Neural cell (in vitro differentiated cells): ENCODE measurements at regions not wholly inside any gene's neighbourhood (a gene's known extent, or its start where the extent isn't known, plus 50 kb on each side); places are given as distances from the start of the nearest gene placed in this dataset.

Source experiments
- H2AFZ ChIP-seq: fragments of 200-600, 300-800 bp; sonication (generic), shearing (Covaris generic); 2 replicates; pipeline ENCODE4 v1.6.0; 2014; ENCODE audit warnings: low read depth, mild to moderate bottlenecking, antibody characterized with exemption, low read length, moderate library complexity
- H3F3A ChIP-seq: fragments of 200-600 bp; shearing (Covaris generic); 2 replicates; pipeline ENCODE4 v1.6.1; 2016; ENCODE audit warnings: mild to moderate bottlenecking, moderate library complexity, mixed read lengths, antibody characterized with exemption, low read length; ENCODE audit not compliant: insufficient read depth, poor library complexity, severe bottlenecking
- H3K27ac ChIP-seq: fragments of 200-600, 300-800 bp; sonication (generic), shearing (Covaris generic); 2 replicates; pipeline ENCODE4 v1.5.1; 2014; ENCODE audit warnings: mild to moderate bottlenecking, low read length, moderate library complexity
- H3K27me3 ChIP-seq: fragments of 300-800, 200-600 bp; sonication (generic), shearing (Covaris generic); 2 replicates; pipeline ENCODE4 v1.6.0; 2014; ENCODE audit warnings: mild to moderate bottlenecking, low read depth, low read length, moderate library complexity; ENCODE audit not compliant: insufficient read depth
- H3K36me3 ChIP-seq: fragments of 300-800, 200-600 bp; sonication (generic), shearing (Covaris generic); 2 replicates; pipeline ENCODE4 v1.5.1; 2014; ENCODE audit warnings: mild to moderate bottlenecking, antibody characterized with exemption, low read length, moderate library complexity; ENCODE audit not compliant: insufficient read depth
- H3K4me2 ChIP-seq: fragments of 300-800, 200-600 bp; sonication (generic), shearing (Covaris generic); 2 replicates; pipeline ENCODE4 v1.6.0; 2014; ENCODE audit warnings: mild to moderate bottlenecking, low read length
- H3K4me3 ChIP-seq: fragments of 300-800, 200-600 bp; sonication (generic), shearing (Covaris generic); 2 replicates; pipeline ENCODE4 v1.5.1; 2014; ENCODE audit warnings: mild to moderate bottlenecking, low read length, moderate library complexity
- H3K79me2 ChIP-seq: fragments of 200-600 bp; shearing (Covaris generic); replicated peaks from 2 replicates; pipeline ENCODE4 v1.6.0; 2014; ENCODE audit warnings: mild to moderate bottlenecking, low read length, moderate library complexity; ENCODE audit not compliant: insufficient read depth
- H3K9ac ChIP-seq: fragments of 300-800, 200-600 bp; sonication (generic), shearing (Covaris generic); 2 replicates; pipeline ENCODE4 v1.6.1; 2016; ENCODE audit warnings: mild to moderate bottlenecking, low read length, mixed read lengths
- H3K9me2 ChIP-seq: fragments of 200-600 bp; shearing (Covaris generic); 2 replicates; pipeline ENCODE4 v1.6.1; 2016; ENCODE audit warnings: mild to moderate bottlenecking, low read length, mixed read lengths; ENCODE audit not compliant: insufficient read depth
- H3K9me3 ChIP-seq: fragments of 200-600, 300-800 bp; sonication (generic), shearing (Covaris generic); 2 replicates; pipeline ENCODE4 v1.6.1; 2016; ENCODE audit warnings: mild to moderate bottlenecking, mixed run types, low read length, moderate library complexity, mixed read lengths
- H4K20me1 ChIP-seq: fragments of 200-600 bp; shearing (Covaris generic); 2 replicates; pipeline ENCODE4 v1.6.1; 2016; ENCODE audit warnings: mild to moderate bottlenecking, mixed run types; ENCODE audit not compliant: insufficient read depth
- CTCF ChIP-seq: fragments of 450-650 bp; IDR thresholded peaks from 2 replicates; pipeline ENCODE4 v1.5.1; 2014; ENCODE audit warnings: antibody characterized with exemption, mild to moderate bottlenecking, moderate library complexity; ENCODE audit not compliant: poor library complexity, severe bottlenecking
- EP300 ChIP-seq: fragments of 450-650 bp; conservative IDR thresholded peaks from 2 replicates; pipeline ENCODE4 v1.6.1; 2014; ENCODE audit warnings: antibody characterized with exemption, mild to moderate bottlenecking, moderate library complexity; ENCODE audit not compliant: poor library complexity, severe bottlenecking
- EZH2 ChIP-seq: fragments of 200-600, 300-800 bp; shearing (Covaris generic), sonication (generic); IDR thresholded peaks from 2 replicates; pipeline ENCODE4 v1.6.1; 2014; ENCODE audit warnings: antibody characterized with exemption, low read length, borderline replicate concordance, mild to moderate bottlenecking; ENCODE audit not compliant: insufficient read depth, poor library complexity, severe bottlenecking
- MXI1 ChIP-seq: fragments of 450-650 bp; conservative IDR thresholded peaks from 2 replicates; pipeline ENCODE4 v1.6.1; 2014; ENCODE audit warnings: antibody characterized with exemption, mild to moderate bottlenecking; ENCODE audit not compliant: poor library complexity, severe bottlenecking
- POLR2AphosphoS5 ChIP-seq: IDR thresholded peaks from 2 replicates; pipeline ENCODE4 v1.6.1; 2012
- RAD21 ChIP-seq: fragments of 450-650 bp; conservative IDR thresholded peaks from 2 replicates; pipeline ENCODE4 v1.6.1; 2014; ENCODE audit warnings: antibody characterized with exemption, mild to moderate bottlenecking, moderate library complexity
- REST ChIP-seq: IDR thresholded peaks from 2 replicates; pipeline ENCODE4 v1.6.1; 2012; ENCODE audit warnings: borderline replicate concordance
- SMC3 ChIP-seq: fragments of 450-650 bp; conservative IDR thresholded peaks from 2 replicates; pipeline ENCODE4 v1.6.1; 2014; ENCODE audit warnings: antibody characterized with exemption, mild to moderate bottlenecking, moderate library complexity; ENCODE audit not compliant: poor library complexity
- TAF1 ChIP-seq: IDR thresholded peaks from 2 replicates; pipeline ENCODE4 v1.6.1; 2012; ENCODE audit warnings: low read depth

DNA sequence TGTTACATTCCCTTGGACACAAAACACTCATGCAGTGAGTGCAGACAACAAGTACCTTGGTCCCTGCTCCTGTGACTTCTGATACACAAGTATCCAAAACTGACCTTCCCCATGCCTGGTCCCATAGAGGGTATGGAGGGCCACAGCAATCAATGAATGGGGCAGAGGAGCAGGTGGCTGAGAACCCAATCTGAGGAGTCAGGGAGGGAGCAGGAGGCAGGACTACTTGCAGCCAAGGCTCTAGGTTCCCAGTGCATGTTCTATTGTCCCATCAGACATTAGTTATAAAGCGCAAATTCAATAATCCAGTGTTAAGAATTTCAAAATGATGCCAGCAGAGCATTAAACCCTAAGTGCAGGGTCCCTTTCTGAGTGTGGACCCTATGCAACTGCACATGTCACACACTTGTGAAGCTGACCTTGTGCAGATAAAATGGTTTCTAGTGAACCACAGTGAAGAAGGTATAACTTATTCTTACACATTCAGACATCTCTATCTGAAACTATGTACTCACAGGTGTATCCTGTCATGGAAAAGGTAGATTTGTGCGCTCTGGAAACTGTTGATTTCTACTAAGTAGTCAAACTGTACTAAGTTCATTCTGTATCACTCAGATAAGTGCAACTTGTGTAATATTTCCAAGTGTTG is 107.3 kb upstream of the ABI3BP start (continued):
- TF ChIP-seq POLR2AphosphoS5, result no peak
- TF ChIP-seq TAF1, result no peak
- no peak for TF ChIP-seq EZH2

GRCh38 chr3:101099791-101100190 is 106.6 kb upstream of the ABI3BP start:
- no peaks in the 10 kb centered on the region for H3K36me3 ChIP-seq
- no peak overlapping the region for H3K4me2 ChIP-seq
- TF ChIP-seq TAF1, result no peak
- TF ChIP-seq MXI1, result no peak
- TF ChIP-seq CTCF, result no peak
- TF ChIP-seq POLR2AphosphoS5, result no peak
- no peak overlapping the region for H3K27ac ChIP-seq
- no peaks in the 10 kb centered on the region for H3K9me3 ChIP-seq
- H3K4me3 ChIP-seq, result no peak overlapping the region
- no peaks in the 10 kb centered on the region for H4K20me1 ChIP-seq
- H3K27me3 ChIP-seq, result no peaks in the 10 kb centered on the region
- no peaks in the 10 kb centered on the region for H3F3A ChIP-seq
- no peaks in the 10 kb centered on the region for H3K79me2 ChIP-seq
- no peak overlapping the region for H3K9ac ChIP-seq
- no peak overlapping the region for H2AFZ ChIP-seq
- H3K9me2 ChIP-seq, result no peaks in the 10 kb centered on the region

DNA sequence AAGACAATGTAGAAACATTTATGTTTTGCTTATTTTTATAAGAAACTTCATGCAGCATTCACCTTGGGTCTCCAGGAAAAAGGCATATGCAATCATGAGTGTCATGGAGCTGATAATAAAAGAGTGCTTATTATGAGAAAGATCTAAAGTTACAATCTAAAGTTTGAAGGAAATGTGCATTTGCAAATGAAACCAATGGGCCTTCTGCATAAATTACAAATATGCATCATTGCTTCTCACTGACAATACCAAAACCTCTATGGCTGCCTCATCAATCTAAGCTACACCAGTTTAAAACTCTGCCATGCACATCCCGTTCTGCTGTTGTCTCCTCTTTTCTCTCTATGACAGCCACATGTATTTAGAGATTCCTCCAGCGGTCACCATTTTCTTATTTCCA is 103.2 kb upstream of the ABI3BP start:
- Histone ChIP-seq H3K79me2 (no peaks in the 10 kb centered on the region), H3K36me3 (no peaks in the 10 kb centered on the region), H4K20me1 (no peaks in the 10 kb centered on the region), H3K27ac (no peak overlapping the region), H3F3A (no peaks in the 10 kb centered on the region), H3K27me3 (no peaks in the 10 kb centered on the region), H3K4me2 (no peak overlapping the region), H3K9me3 (no peaks in the 10 kb centered on the region), H3K9me2 (no peaks in the 10 kb centered on the region), H3K9ac (no peak overlapping the region), H2AFZ (no peak overlapping the region), H3K4me3 (no peak overlapping the region)
- TF ChIP-seq POLR2AphosphoS5 (no peak), MXI1 (no peak), RAD21 (no peak), SMC3 (no peak), TAF1 (no peak), EZH2 (no peak), REST (no peak), CTCF (no peak), EP300 (no peak)
